Lung (tissue), 11 donors: ENCODE measurements at regions not wholly inside any gene's neighbourhood (a gene's known extent, or its start where the extent isn't known, plus 50 kb on each side); places are given as distances from the start of the nearest gene placed in this dataset.

ENCODE experiments used
- ATAC-seq: fragments of 200-7000 bp; cut with Tn5 transposase; one replicate; pipeline ENCODE4 v1.9.1; 2020; ENCODE audit warnings: moderate number of reproducible peaks; ENCODE audit not compliant: insufficient read depth, low FRiP score
- DNase-seq, 3 donors: peaks; one replicate each; pipeline ENCODE4 v3.0.0-alpha.2; 2013 to 2017
- H3K27ac ChIP-seq, 2 donors: one replicate each; pipeline ENCODE4 v1.5.1; 2013; ENCODE audit warnings: mild to moderate bottlenecking in 2 of 2, moderate library complexity in 2 of 2, control low read depth in 1 of 2, inconsistent platforms in 1 of 2, low read depth in 1 of 2, low read length in 1 of 2
- H3K27me3 ChIP-seq, 3 donors: one replicate each; pipeline ENCODE4 v1.5.1; 2013; ENCODE audit warnings: low read length in 2 of 3; ENCODE audit not compliant: control insufficient read depth in 3 of 3, insufficient read depth in 3 of 3
- H3K36me3 ChIP-seq, 4 donors: one replicate each; pipeline ENCODE4 v1.5.1; 2013; ENCODE audit warnings: low read length in 4 of 4, mild to moderate bottlenecking in 1 of 4, moderate library complexity in 1 of 4; ENCODE audit not compliant: control insufficient read depth in 4 of 4, insufficient read depth in 4 of 4
- H3K4me1 ChIP-seq, 5 donors: one replicate each; pipeline ENCODE4 v1.5.1; 2013; ENCODE audit warnings: low read length in 5 of 5, mild to moderate bottlenecking in 2 of 5, moderate library complexity in 1 of 5; ENCODE audit not compliant: control insufficient read depth in 5 of 5, insufficient read depth in 5 of 5
- H3K4me3 ChIP-seq: one replicate; pipeline ENCODE4 v1.5.1; 2013; ENCODE audit warnings: mild to moderate bottlenecking, control low read depth, moderate library complexity
- H3K9ac ChIP-seq, 2 donors: one replicate each; pipeline ENCODE4 v1.5.1; 2013; ENCODE audit warnings: low read length in 2 of 2, control low read depth in 1 of 2; ENCODE audit not compliant: insufficient read depth in 1 of 2
- H3K9me3 ChIP-seq, 4 donors: one replicate each; pipeline ENCODE4 v1.5.1; 2013; ENCODE audit warnings: low read length in 3 of 4, mild to moderate bottlenecking in 1 of 4, moderate library complexity in 1 of 4; ENCODE audit not compliant: control insufficient read depth in 4 of 4, insufficient read depth in 3 of 4
- WGBS, 2 donors: extraction: QIAGEN DNeasy Blood & Tissue Kit; methylation state at CpG; one replicate each; pipeline ENCODE4 v1.1.7; 2013; 5-methylcytosine and 5-hydroxymethylcytosine counted together
- TF ChIP-seq, protein P1 (sequence below): IDR thresholded peaks from 2 replicates; pipeline ENCODE4 v1.5.1; 2012; ENCODE audit warnings: mild to moderate bottlenecking; ENCODE audit errors: control extremely low read depth, extremely low read depth
- donor health status: control.
- donor health status: control.
- donor health status: Bipolar disorder and iron deficiency.
- donor health status: healthy.
- donor health status: DM: yes; HTN: yes; CAD: no.

- H3K36me3 ChIP-seq = peaks cover 0 to 27% (median 9%) of the 10 kb centered on the region in 4 donors
These were observed 94.0 kb downstream of the PTPRS start for GRCh38 chr19:5246554-5247155.

GRCh38 chr19:5245631-5246553, 94.7 kb downstream of the PTPRS start:
- H3K9me3 ChIP-seq = peaks cover 0 to 2% (median 0%) of the 10 kb centered on the region in 4 donors
- ATAC-seq (no peak), DNase-seq (no peak)
- H3K4me1 ChIP-seq = no peaks in the 10 kb centered on the region
- no peak overlapping the region for H3K9ac ChIP-seq
- H3K36me3 ChIP-seq = peaks cover 0 to 32% (median 11%) of the 10 kb centered on the region in 4 donors
- TF ChIP-seq, protein P1, sequence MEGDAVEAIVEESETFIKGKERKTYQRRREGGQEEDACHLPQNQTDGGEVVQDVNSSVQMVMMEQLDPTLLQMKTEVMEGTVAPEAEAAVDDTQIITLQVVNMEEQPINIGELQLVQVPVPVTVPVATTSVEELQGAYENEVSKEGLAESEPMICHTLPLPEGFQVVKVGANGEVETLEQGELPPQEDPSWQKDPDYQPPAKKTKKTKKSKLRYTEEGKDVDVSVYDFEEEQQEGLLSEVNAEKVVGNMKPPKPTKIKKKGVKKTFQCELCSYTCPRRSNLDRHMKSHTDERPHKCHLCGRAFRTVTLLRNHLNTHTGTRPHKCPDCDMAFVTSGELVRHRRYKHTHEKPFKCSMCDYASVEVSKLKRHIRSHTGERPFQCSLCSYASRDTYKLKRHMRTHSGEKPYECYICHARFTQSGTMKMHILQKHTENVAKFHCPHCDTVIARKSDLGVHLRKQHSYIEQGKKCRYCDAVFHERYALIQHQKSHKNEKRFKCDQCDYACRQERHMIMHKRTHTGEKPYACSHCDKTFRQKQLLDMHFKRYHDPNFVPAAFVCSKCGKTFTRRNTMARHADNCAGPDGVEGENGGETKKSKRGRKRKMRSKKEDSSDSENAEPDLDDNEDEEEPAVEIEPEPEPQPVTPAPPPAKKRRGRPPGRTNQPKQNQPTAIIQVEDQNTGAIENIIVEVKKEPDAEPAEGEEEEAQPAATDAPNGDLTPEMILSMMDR = no peak
- no peaks in the 10 kb centered on the region for H3K27me3 ChIP-seq
- H3K4me3 ChIP-seq = no peak overlapping the region
- WGBS, 2 donors = 92 to 94% methylated on average over 38 of the region's 38 CpGs
- no peak overlapping the region for H3K27ac ChIP-seq

More at GRCh38 chr19:5246554-5247155, 94.0 kb downstream of the PTPRS start:
- DNase-seq (no peak), ATAC-seq (no peak)
- Histone ChIP-seq H3K27me3 (no peaks in the 10 kb centered on the region), H3K27ac (no peak overlapping the region), H3K4me3 (no peak overlapping the region), H3K9me3 (peaks cover 0 to 2% (median 0%) of the 10 kb centered on the region in 4 donors), H3K4me1 (no peaks in the 10 kb centered on the region), H3K9ac (no peak overlapping the region)
- 78 to 87% methylated on average over 10 of the region's 10 CpGs for WGBS, 2 donors
- TF ChIP-seq, protein P1 = no peak

- no peak for ATAC-seq
- Histone ChIP-seq H3K27ac (no peak overlapping the region), H3K9me3 (peaks cover 0 to 2% (median 0%) of the 10 kb centered on the region in 4 donors), H3K4me3 (no peak overlapping the region), H3K4me1 (no peaks in the 10 kb centered on the region), H3K36me3 (peaks cover 0 to 26% (median 11%) of the 10 kb centered on the region in 4 donors), H3K9ac (no peak overlapping the region), H3K27me3 (no peaks in the 10 kb centered on the region)
- TF ChIP-seq, protein P1 = no peak
- no peak for DNase-seq
- WGBS, 2 donors = 94 to 97% methylated on average over 11 of the region's 11 CpGs
These were observed 96.3 kb downstream of the PTPRS start for GRCh38 chr19:5244351-5244750.
